Retinal pigment epithelial cell (primary cell): ENCODE measurements at regions not wholly inside any gene's neighbourhood (a gene's known extent, or its start where the extent isn't known, plus 50 kb on each side); places are given as distances from the start of the nearest gene placed in this dataset.

Experiments
- DNase-seq: peaks from one replicate; pipeline ENCODE4 v3.0.0-alpha.2; 2010; ENCODE audit warnings: low read depth
- H3K4me3 ChIP-seq: 2 replicates; pipeline ENCODE4 v1.5.1; 2011; ENCODE audit warnings: mild to moderate bottlenecking, low read length, control low read depth, moderate library complexity
- CTCF ChIP-seq: conservative IDR thresholded peaks from 2 replicates; pipeline ENCODE4 v1.5.1; 2011; ENCODE audit warnings: low read depth, low read length, control low read depth, inconsistent platforms

DNA sequence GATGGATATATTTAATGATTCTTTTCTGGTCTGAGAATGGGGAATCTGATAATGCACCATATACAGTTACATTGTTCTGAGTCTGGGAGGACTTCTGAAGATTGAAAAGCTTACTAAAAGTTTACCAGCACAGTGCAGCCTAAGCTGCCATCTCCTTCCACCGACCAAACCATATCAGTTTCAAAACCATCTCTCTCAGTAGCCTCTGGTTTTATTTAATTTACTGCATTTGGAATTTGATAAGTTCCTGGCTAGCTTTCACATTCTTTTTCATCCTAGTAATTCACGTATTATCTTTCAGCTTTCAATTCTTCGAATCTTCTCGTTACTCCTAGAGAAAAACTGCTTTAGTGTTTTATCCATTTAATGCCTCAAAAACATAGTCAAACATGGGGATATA lies 181.4 kb upstream of the HCCS start:
- no peak for DNase-seq
- no peak overlapping the region for H3K4me3 ChIP-seq
- TF ChIP-seq CTCF: no peak

DNA sequence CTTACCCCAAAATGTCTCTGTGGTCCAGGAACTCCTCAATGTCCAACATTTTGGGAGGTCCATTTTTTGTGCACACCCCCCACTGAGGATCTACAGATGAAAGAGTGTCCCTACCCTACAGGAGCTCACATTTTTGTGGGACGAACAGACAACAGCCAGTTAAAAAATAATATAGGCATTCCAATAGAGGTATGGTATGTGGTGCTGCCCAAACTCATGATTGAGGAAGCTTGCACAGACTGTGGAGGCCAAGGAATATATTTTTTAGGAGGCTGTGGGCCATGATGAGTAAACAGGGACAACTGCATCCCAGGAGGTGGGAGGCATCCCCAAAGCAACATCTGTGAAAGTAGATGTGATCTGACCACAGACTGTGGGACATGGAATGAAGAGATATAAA lies 181.0 kb upstream of the HCCS start:
- H3K4me3 ChIP-seq: no peak overlapping the region
- no peak for TF ChIP-seq CTCF

GRCh38 chrX:10931976-10932375 lies 179.2 kb upstream of the HCCS start:
- H3K4me3 ChIP-seq: no peak overlapping the region
- TF ChIP-seq CTCF: no peak
- DNase-seq: no peak

More for the DNA sequence above, 181.0 kb upstream of the HCCS start:
- DNase-seq: no peak

- DNase-seq: no peak
- no peak for TF ChIP-seq CTCF
- H3K4me3 ChIP-seq: no peak overlapping the region
These were observed 178.2 kb upstream of the HCCS start for GRCh38 chrX:10932842-10933440.

DNA sequence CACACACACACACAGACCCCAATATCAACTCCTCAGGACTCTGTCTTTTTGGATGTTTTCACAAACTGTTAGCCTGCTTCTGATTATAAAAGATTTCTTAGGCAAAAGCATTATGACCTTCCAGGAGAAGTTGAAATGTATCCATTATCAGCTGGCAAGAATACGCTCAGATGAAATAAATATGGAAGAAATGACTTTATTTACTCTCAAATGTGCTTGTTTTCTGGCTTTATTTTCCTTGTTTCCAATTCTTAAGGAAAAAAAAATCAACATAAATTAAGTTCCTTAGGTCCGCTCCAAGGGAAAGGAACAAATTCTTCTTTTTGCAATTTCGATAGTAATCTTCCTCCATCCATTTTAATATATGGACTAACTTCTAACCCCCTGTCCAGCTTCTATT lies 175.6 kb upstream of the HCCS start:
- no peak for TF ChIP-seq CTCF
- DNase-seq: no peak
- H3K4me3 ChIP-seq: no peak overlapping the region

- no peak for TF ChIP-seq CTCF
- DNase-seq: no peak
- no peak overlapping the region for H3K4me3 ChIP-seq
These were observed 174.2 kb upstream of the HCCS start for GRCh38 chrX:10936976-10937375.

DNA sequence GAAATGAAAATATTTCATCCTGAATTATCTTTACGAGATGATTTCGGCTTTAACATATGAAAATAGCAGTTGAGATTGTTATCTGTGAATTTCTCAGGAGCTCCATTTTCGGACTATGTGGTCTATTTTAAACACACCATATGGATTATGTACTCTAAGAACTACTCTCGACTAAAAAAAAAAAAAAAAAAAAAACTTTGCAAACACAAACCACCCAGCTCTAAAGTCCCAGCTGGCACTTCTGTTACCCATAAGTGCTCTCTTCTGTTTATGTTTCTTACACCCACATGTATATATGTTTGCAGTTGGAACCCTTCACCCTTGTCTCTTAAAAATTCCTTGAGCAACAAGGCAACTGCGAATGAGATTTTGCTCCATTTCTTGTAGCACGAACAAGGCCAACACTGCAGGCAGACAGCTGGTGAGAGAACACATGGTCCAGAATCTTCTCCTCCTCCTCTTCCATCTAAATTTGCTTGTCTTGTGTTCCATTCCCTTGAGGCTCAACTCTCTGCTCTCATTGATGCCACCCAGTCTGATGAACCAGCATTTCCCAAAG lies 172.7 kb upstream of the HCCS start:
- TF ChIP-seq CTCF: no peak
- no peak for DNase-seq
- no peak overlapping the region for H3K4me3 ChIP-seq
